ENCODE measurements at regions not wholly inside any gene's neighbourhood (a gene's known extent, or its start where the extent isn't known, plus 50 kb on each side); places are given as distances from the start of the nearest gene placed in this dataset.

GRCh38 chr7:50202052-50202555 is 102.4 kb upstream of the IKZF1 start:
- no peak for TF ChIP-seq POLR2A (IDR thresholded peaks at IDR 0.05)
- TF ChIP-seq CTCF (IDR thresholded peaks at IDR 0.05 in 4 of 5, conservative IDR thresholded peaks at IDR 0.05 in 1 of 5), result no peak
